ENCODE measurements at regions not wholly inside any gene's neighbourhood (a gene's known extent, or its start where the extent isn't known, plus 50 kb on each side); places are given as distances from the start of the nearest gene placed in this dataset.

DNA sequence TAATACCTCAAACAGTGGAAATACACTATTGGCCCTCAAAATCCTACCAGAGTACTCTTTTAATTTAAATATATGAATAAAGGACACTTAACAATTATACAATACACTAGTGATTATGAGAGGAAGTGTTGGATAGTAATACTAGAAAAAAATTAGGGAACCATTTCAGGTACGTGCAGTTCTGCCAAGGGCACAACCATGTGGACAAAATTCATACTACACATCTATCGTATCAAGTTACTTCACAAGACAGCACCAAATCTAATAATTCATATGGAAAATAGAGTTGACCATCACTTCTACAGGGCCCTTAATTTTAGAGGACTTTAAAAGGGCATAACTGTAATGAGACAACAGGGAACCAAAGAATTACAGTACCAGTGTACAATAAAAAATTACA, 69.2 kb upstream of the ZCCHC13 start:
- intact Hi-C loops (cut with DNase I; ENCODE audit: low total_unique reads), result no loop called here
- no peak for TF ChIP-seq POLR2A (IDR thresholded peaks at IDR 0.05)
- WGBS, 5 donors, result 46 to 83% (median 56%) methylated on average over 2 of the region's 2 CpGs

DNA sequence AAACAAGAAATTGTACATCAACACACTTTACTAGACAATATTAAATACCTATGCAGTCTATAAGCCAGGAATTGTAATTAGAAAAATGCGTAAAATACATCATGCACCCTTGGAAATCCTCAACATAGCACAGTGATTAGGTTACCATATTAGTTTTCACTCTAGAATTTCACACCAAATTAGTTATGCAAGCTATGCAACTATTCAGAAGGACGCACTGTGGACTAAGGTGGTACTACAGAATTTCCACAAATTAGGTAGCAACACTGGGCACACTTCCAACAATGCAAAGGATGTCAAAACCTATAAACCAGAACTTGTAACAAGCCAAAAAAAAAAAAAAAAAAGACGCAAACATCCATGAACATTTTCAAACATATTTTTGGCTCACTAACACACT, 71.1 kb upstream of the ZCCHC13 start:
- intact Hi-C loops (cut with DNase I; ENCODE audit: low total_unique reads), result no loop called here
- TF ChIP-seq POLR2A (IDR thresholded peaks at IDR 0.05) (no peak), POLR2AphosphoS5 (IDR thresholded peaks at IDR 0.05) (no peak)
- TF ChIP-seq, protein P1, sequence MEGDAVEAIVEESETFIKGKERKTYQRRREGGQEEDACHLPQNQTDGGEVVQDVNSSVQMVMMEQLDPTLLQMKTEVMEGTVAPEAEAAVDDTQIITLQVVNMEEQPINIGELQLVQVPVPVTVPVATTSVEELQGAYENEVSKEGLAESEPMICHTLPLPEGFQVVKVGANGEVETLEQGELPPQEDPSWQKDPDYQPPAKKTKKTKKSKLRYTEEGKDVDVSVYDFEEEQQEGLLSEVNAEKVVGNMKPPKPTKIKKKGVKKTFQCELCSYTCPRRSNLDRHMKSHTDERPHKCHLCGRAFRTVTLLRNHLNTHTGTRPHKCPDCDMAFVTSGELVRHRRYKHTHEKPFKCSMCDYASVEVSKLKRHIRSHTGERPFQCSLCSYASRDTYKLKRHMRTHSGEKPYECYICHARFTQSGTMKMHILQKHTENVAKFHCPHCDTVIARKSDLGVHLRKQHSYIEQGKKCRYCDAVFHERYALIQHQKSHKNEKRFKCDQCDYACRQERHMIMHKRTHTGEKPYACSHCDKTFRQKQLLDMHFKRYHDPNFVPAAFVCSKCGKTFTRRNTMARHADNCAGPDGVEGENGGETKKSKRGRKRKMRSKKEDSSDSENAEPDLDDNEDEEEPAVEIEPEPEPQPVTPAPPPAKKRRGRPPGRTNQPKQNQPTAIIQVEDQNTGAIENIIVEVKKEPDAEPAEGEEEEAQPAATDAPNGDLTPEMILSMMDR (IDR thresholded peaks at IDR 0.05 in 8 of 11, conservative IDR thresholded peaks at IDR 0.05 in 3 of 11), result no peak
- Histone ChIP-seq H3K4me1 (no peaks in the 10 kb centered on the region), H3K9me3 (no peaks in the 10 kb centered on the region), H3K4me3 (no peak overlapping the region), H3K36me3 (peaks cover 0 to 15% (median 0%) of the 10 kb centered on the region in 6 donors), H3K27ac (no peak overlapping the region), H3K27me3 (replicated peaks in 1 of 7) (no peaks in the 10 kb centered on the region)
- WGBS, 5 donors, result 70 to 88% (median 81%) methylated on average over 3 of the region's 3 CpGs
- DNase-seq, result no peak

More for the DNA sequence above, 69.2 kb upstream of the ZCCHC13 start:
- Histone ChIP-seq H3K4me1 (no peaks in the 10 kb centered on the region), H3K9me3 (no peaks in the 10 kb centered on the region), H3K4me3 (no peak overlapping the region), H3K27ac (no peak overlapping the region), H3K36me3 (peaks cover 0 to 30% (median 6%) of the 10 kb centered on the region in 6 donors), H3K27me3 (replicated peaks in 1 of 7) (no peaks in the 10 kb centered on the region)
- DNase-seq, result no peak

DNA sequence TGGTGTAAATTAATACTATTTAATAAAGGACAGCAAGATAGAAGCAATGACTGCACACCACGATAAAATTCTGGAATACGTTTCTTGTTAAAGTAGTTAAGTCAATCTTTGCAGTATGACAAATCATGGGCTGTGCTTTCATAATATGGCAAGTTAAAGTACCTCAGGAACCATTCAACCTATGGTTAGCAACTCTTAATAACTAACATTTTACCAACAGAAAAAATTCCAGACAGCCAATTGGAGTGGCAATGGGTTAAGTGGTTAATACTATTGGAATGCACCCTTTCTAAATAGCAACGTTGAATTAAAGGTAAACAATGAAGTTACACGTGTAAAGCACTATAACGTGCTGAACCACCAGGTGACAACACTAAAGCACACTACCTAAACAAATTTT, 72.4 kb upstream of the ZCCHC13 start:
- H3K4me1 ChIP-seq, result no peaks in the 10 kb centered on the region
- H3K4me3 ChIP-seq, result no peak overlapping the region
- intact Hi-C loops (cut with DNase I; ENCODE audit: low total_unique reads), result no loop called here
- no peaks in the 10 kb centered on the region for H3K27me3 ChIP-seq (replicated peaks in 1 of 7)
- H3K27ac ChIP-seq, result no peak overlapping the region
- no peaks in the 10 kb centered on the region for H3K9me3 ChIP-seq
- peaks cover 0 to 12% (median 0%) of the 10 kb centered on the region in 6 donors for H3K36me3 ChIP-seq
- TF ChIP-seq POLR2A (IDR thresholded peaks at IDR 0.05) (no peak), POLR2AphosphoS5 (IDR thresholded peaks at IDR 0.05) (no peak)
- TF ChIP-seq, protein P1 (IDR thresholded peaks at IDR 0.05 in 8 of 11, conservative IDR thresholded peaks at IDR 0.05 in 3 of 11), result no peak
- 71 to 97% (median 90%) methylated on average over 5 of the region's 5 CpGs for WGBS, 5 donors
- DNase-seq, result no peak

DNA sequence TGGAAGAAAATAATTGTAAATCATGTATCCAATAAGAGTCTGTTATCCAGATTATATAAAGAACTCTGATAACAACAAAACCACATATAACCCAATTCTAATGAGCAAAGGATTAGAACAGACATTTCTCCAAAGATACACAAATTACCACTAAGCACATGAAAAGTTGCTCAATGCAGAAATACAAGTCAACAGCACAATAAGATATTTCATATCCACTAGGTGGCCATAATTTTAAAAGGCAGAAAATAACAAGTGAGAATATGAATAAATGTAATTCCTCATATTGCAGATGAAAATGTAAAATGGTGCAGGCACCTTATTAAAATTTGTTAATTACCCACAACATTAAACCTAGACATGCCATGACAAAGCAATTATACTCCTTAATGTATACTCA, 73.9 kb upstream of the ZCCHC13 start:
- Histone ChIP-seq H3K27ac (no peak overlapping the region), H3K4me3 (no peak overlapping the region), H3K4me1 (no peaks in the 10 kb centered on the region), H3K9me3 (peaks cover 0 to 8% (median 2%) of the 10 kb centered on the region in 8 donors), H3K36me3 (peaks cover 0 to 19% (median 0%) of the 10 kb centered on the region in 6 donors), H3K27me3 (replicated peaks in 1 of 7) (no peaks in the 10 kb centered on the region)
- intact Hi-C loops (cut with DNase I; ENCODE audit: low total_unique reads), result no loop called here
- DNase-seq, result no peak
- TF ChIP-seq, protein P1 (IDR thresholded peaks at IDR 0.05 in 8 of 11, conservative IDR thresholded peaks at IDR 0.05 in 3 of 11), result no peak
- TF ChIP-seq POLR2AphosphoS5 (IDR thresholded peaks at IDR 0.05) (no peak), POLR2A (IDR thresholded peaks at IDR 0.05) (no peak)

DNA sequence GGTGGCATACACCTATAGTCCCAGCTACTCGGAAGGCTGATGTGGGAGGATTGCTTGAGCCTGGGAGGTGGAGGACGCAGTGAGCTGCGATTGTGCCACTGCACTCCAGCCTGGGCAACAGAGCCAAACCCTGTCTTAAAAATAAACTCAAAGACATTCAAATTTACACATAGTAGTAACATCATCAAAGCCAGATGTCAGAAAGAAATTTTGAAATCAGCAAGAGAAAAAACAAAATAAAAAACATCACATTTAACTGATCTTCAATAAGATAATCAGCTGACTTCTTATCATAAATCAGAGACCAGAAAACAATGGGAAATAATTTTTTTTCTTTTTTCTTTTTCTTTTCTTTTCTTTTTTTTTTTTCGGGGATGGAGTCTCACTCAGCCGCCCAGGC, 78.9 kb upstream of the ZCCHC13 start:
- H3K4me1 ChIP-seq, result no peaks in the 10 kb centered on the region
- no peak for DNase-seq
- TF ChIP-seq, protein P1 (IDR thresholded peaks at IDR 0.05 in 8 of 11, conservative IDR thresholded peaks at IDR 0.05 in 3 of 11), result no peak
- no peak for TF ChIP-seq POLR2A (IDR thresholded peaks at IDR 0.05)
- no peak for TF ChIP-seq POLR2AphosphoS5 (IDR thresholded peaks at IDR 0.05)
- no peak overlapping the region for H3K27ac ChIP-seq
- no peak overlapping the region for H3K4me3 ChIP-seq
- 92 to 100% (median 96%) methylated on average over 5 of the region's 5 CpGs for WGBS, 5 donors
- H3K36me3 ChIP-seq, result peaks cover 0 to 35% (median 3%) of the 10 kb centered on the region in 6 donors
- intact Hi-C loops (cut with DNase I; ENCODE audit: low total_unique reads), result no loop called here
- H3K9me3 ChIP-seq, result peaks cover 0 to 12% (median 2%) of the 10 kb centered on the region in 8 donors
- H3K27me3 ChIP-seq (replicated peaks in 1 of 7), result no peaks in the 10 kb centered on the region
